ENCODE measurements at regions not wholly inside any gene's neighbourhood (a gene's known extent, or its start where the extent isn't known, plus 50 kb on each side); places are given as distances from the start of the nearest gene placed in this dataset.

- TF ChIP-seq CTCF (IDR thresholded peaks at IDR 0.05; ENCODE audit: insufficient read depth, low read depth, low read length) (no peak), EZH2 (IDR thresholded peaks at IDR 0.05; ENCODE audit: insufficient read depth, low read length) (no peak)
These were observed 242.5 kb downstream of the SEC23A start for GRCh38 chr14:38860530-38860929.
